ENCODE measurements at regions not wholly inside any gene's neighbourhood (a gene's known extent, or its start where the extent isn't known, plus 50 kb on each side); places are given as distances from the start of the nearest gene placed in this dataset.

GRCh38 chr2:144642856-144643255 is 122.9 kb upstream of the ZEB2 start:
- no peak for TF ChIP-seq SP1 (IDR thresholded peaks at IDR 0.05; ENCODE audit: low read depth)
- no peak for TF ChIP-seq ZNF274 (IDR thresholded peaks at IDR 0.05; ENCODE audit: low read depth, low read length)
- TF ChIP-seq, protein P1, sequence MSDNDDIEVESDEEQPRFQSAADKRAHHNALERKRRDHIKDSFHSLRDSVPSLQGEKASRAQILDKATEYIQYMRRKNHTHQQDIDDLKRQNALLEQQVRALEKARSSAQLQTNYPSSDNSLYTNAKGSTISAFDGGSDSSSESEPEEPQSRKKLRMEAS (IDR thresholded peaks at IDR 0.05): no peak
- TF ChIP-seq CEBPB (IDR thresholded peaks at IDR 0.05; ENCODE audit: low read depth): no peak
- TF ChIP-seq POLR2A (IDR thresholded peaks at IDR 0.05; ENCODE audit: borderline replicate concordance, extremely low read depth, insufficient read depth, insufficient read length): no peak
- no peak for TF ChIP-seq CTCF (IDR thresholded peaks at IDR 0.05 in 2 of 3, conservative IDR thresholded peaks at IDR 0.05 in 1 of 3; ENCODE audit: borderline replicate concordance in 1 of 3, insufficient read depth in 1 of 3, low read depth in 2 of 3, low read length in 2 of 3)
- no peak for TF ChIP-seq POLR2AphosphoS5 (IDR thresholded peaks at IDR 0.05; ENCODE audit: low read depth, low read length)
- no peak for TF ChIP-seq EZH2 (IDR thresholded peaks at IDR 0.05)
- no peak for TF ChIP-seq ELF1 (IDR thresholded peaks at IDR 0.05; ENCODE audit: borderline replicate concordance, low read depth)
- TF ChIP-seq ZFX (IDR thresholded peaks at IDR 0.05): no peak
- no peak for TF ChIP-seq ATF3 (IDR thresholded peaks at IDR 0.05)
- TF ChIP-seq, protein P2, sequence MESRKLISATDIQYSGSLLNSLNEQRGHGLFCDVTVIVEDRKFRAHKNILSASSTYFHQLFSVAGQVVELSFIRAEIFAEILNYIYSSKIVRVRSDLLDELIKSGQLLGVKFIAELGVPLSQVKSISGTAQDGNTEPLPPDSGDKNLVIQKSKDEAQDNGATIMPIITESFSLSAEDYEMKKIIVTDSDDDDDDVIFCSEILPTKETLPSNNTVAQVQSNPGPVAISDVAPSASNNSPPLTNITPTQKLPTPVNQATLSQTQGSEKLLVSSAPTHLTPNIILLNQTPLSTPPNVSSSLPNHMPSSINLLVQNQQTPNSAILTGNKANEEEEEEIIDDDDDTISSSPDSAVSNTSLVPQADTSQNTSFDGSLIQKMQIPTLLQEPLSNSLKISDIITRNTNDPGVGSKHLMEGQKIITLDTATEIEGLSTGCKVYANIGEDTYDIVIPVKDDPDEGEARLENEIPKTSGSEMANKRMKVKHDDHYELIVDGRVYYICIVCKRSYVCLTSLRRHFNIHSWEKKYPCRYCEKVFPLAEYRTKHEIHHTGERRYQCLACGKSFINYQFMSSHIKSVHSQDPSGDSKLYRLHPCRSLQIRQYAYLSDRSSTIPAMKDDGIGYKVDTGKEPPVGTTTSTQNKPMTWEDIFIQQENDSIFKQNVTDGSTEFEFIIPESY (IDR thresholded peaks at IDR 0.05; ENCODE audit: extremely low read depth, insufficient replicate concordance, low read length): no peak
- TF ChIP-seq REST (IDR thresholded peaks at IDR 0.05; ENCODE audit: low read depth): no peak
- no peak for TF ChIP-seq FOSL1 (IDR thresholded peaks at IDR 0.05; ENCODE audit: low read depth)
